ENCODE measurements at regions not wholly inside any gene's neighbourhood (a gene's known extent, or its start where the extent isn't known, plus 50 kb on each side); places are given as distances from the start of the nearest gene placed in this dataset.

DNA sequence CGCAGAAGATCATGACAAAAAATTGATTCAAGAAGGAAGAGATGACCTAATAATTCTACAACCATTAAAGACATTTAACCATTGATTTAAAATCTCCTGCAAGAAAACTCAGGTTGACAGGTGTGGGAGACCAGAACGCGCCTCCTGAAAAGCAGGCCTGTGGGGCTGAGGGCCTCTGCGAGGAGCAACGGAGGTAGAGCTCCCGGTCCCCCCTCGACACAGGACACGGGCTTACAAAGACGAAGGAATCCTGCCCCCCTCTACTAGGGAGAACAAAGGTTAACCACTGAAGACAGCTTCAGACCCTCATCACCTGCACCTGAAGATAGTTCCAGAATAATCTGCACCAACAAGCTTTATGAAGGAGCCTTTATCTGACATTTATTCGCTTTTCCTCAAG lies 55.9 kb upstream of the INPP5A start:
- no peak overlapping the region for H3K4me2 ChIP-seq (ENCODE audit: low read length)
- POLR2A ChIA-PET (ENCODE audit: unreplicated experiment), result no interaction called here

DNA sequence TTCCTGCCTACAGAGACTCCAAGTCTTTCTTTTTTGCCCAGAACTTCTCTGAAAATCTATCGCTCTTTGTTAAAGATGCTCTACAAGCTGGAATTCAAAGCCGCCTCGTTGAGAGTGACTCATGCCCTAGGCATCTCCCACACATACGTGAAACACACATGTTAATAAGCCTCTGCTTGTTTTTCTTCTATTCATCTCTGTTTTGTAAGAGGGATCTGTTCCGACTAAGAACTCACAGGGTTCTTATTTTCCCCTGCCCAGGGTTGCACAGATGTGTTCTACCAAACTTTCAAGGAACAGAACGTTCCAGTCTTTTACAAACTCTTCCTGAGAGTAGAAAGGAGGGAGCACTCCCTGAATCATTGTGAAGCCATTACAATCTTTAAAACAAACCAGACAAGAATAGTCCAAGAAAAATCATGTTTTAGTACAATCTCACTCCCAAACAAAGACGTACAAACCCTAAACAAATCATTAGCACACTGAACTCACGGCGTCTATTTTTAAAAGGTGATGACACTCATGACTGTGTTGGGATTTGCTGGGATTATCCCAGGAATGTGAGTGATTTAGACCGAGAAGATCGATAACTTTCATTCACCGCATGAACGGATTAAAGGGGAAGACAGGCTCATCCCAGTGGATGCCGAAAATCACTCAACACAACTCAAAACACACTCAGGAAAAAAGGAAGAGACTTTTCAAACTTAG lies 55.3 kb upstream of the INPP5A start:
- no peaks in the 10 kb centered on the region for H3K27me3 ChIP-seq (ENCODE audit: low read length)
- CTCF ChIA-PET, result no interaction called here

More for the DNA sequence above, 55.9 kb upstream of the INPP5A start:
- Histone ChIP-seq H3F3A (ENCODE audit: low read length, unreplicated experiment) (no peaks in the 10 kb centered on the region), H4K20me1 (ENCODE audit: low read length) (no peaks in the 10 kb centered on the region), H3K9ac (ENCODE audit: low read length) (no peak overlapping the region), H3K4me1 (ENCODE audit: insufficient read depth, low read length) (no peaks in the 10 kb centered on the region), H3K27me3 (ENCODE audit: low read length) (no peaks in the 10 kb centered on the region), H3K4me3 (ENCODE audit: low read length) (no peak overlapping the region), H3K9me2 (replicated peaks; ENCODE audit: low read length) (no peaks in the 10 kb centered on the region), H3K9me3 (ENCODE audit: low read length) (no peaks in the 10 kb centered on the region), H3K36me3 (ENCODE audit: low read depth, low read length) (no peaks in the 10 kb centered on the region), H3K27ac (ENCODE audit: low read length) (no peak overlapping the region), H2AFZ (ENCODE audit: low read length) (no peak overlapping the region), H3K79me2 (ENCODE audit: low read length) (no peaks in the 10 kb centered on the region)
- DNase-seq, result no peak
- ATAC-seq, result no peak
- BruUV-seq (replicated peaks), result no TSS peak
- TF ChIP-seq EZH2phosphoT487 (IDR thresholded peaks at IDR 0.05; ENCODE audit: borderline replicate concordance, low read length) (no peak), EZH2 (IDR thresholded peaks at IDR 0.05; ENCODE audit: low read length, unreplicated experiment) (no peak)
- TF ChIP-seq, protein P1, sequence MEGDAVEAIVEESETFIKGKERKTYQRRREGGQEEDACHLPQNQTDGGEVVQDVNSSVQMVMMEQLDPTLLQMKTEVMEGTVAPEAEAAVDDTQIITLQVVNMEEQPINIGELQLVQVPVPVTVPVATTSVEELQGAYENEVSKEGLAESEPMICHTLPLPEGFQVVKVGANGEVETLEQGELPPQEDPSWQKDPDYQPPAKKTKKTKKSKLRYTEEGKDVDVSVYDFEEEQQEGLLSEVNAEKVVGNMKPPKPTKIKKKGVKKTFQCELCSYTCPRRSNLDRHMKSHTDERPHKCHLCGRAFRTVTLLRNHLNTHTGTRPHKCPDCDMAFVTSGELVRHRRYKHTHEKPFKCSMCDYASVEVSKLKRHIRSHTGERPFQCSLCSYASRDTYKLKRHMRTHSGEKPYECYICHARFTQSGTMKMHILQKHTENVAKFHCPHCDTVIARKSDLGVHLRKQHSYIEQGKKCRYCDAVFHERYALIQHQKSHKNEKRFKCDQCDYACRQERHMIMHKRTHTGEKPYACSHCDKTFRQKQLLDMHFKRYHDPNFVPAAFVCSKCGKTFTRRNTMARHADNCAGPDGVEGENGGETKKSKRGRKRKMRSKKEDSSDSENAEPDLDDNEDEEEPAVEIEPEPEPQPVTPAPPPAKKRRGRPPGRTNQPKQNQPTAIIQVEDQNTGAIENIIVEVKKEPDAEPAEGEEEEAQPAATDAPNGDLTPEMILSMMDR (conservative IDR thresholded peaks at IDR 0.05; ENCODE audit: low read depth, low read length), result no peak
- CTCF ChIA-PET, result no interaction called here
- intact Hi-C loops (cut with micrococcal nuclease), result no loop called here

DNA sequence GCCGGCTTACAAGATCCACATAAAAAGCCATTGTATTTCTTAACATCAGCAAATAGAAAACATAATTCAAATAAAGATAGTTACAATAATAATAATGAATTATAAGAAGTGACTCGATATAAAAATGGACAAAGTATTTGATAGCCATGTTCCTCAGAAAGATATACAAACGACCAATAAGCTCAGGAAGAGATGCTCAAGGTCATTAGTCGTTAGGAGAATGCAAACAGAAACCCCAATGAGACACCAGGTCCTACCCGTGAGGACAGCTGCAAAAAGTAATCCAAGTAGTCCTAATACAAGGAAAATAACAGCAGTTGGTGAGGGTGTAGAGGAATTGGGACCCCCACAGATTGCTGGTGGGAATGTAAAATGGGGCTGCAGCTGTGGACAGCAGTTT lies 54.2 kb upstream of the INPP5A start:
- Histone ChIP-seq H4K20me1 (ENCODE audit: low read length) (no peaks in the 10 kb centered on the region), H3F3A (ENCODE audit: low read length, unreplicated experiment) (no peaks in the 10 kb centered on the region), H3K4me2 (ENCODE audit: low read length) (no peak overlapping the region), H3K27me3 (ENCODE audit: low read length) (no peaks in the 10 kb centered on the region), H3K4me1 (ENCODE audit: insufficient read depth, low read length) (no peaks in the 10 kb centered on the region), H3K9me2 (replicated peaks; ENCODE audit: low read length) (no peaks in the 10 kb centered on the region), H3K9me3 (ENCODE audit: low read length) (no peaks in the 10 kb centered on the region), H3K4me3 (ENCODE audit: low read length) (no peak overlapping the region), H3K36me3 (ENCODE audit: low read depth, low read length) (no peaks in the 10 kb centered on the region), H2AFZ (ENCODE audit: low read length) (no peak overlapping the region), H3K9ac (ENCODE audit: low read length) (no peak overlapping the region), H3K79me2 (ENCODE audit: low read length) (no peaks in the 10 kb centered on the region), H3K27ac (ENCODE audit: low read length) (no peak overlapping the region)
- ATAC-seq (no peak), DNase-seq (no peak)
- intact Hi-C loops (cut with micrococcal nuclease), result no loop called here
- no TSS peak for BruUV-seq (replicated peaks)
- ChIA-PET POLR2A (ENCODE audit: unreplicated experiment) (no interaction called here), CTCF (no interaction called here)
- TF ChIP-seq EZH2 (IDR thresholded peaks at IDR 0.05; ENCODE audit: low read length, unreplicated experiment) (no peak), EZH2phosphoT487 (IDR thresholded peaks at IDR 0.05; ENCODE audit: borderline replicate concordance, low read length) (no peak)
- TF ChIP-seq, protein P1 (conservative IDR thresholded peaks at IDR 0.05; ENCODE audit: low read depth, low read length), result no peak

More for the DNA sequence above, 55.3 kb upstream of the INPP5A start:
- DNase-seq (peak; percentile 32), ATAC-seq (no peak)
- Histone ChIP-seq H3K4me3 (ENCODE audit: low read length) (no peak overlapping the region), H4K20me1 (ENCODE audit: low read length) (no peaks in the 10 kb centered on the region), H3K4me2 (ENCODE audit: low read length) (no peak overlapping the region), H3K36me3 (ENCODE audit: low read depth, low read length) (no peaks in the 10 kb centered on the region), H3K4me1 (ENCODE audit: insufficient read depth, low read length) (no peaks in the 10 kb centered on the region), H3K9me2 (replicated peaks; ENCODE audit: low read length) (no peaks in the 10 kb centered on the region), H3F3A (ENCODE audit: low read length, unreplicated experiment) (no peaks in the 10 kb centered on the region), H3K79me2 (ENCODE audit: low read length) (no peaks in the 10 kb centered on the region), H3K9ac (ENCODE audit: low read length) (no peak overlapping the region), H2AFZ (ENCODE audit: low read length) (no peak overlapping the region), H3K9me3 (ENCODE audit: low read length) (no peaks in the 10 kb centered on the region), H3K27ac (ENCODE audit: low read length) (no peak overlapping the region)
- TF ChIP-seq, protein P1 (conservative IDR thresholded peaks at IDR 0.05; ENCODE audit: low read depth, low read length), result no peak
- TF ChIP-seq EZH2 (IDR thresholded peaks at IDR 0.05; ENCODE audit: low read length, unreplicated experiment) (no peak), EZH2phosphoT487 (IDR thresholded peaks at IDR 0.05; ENCODE audit: borderline replicate concordance, low read length) (no peak)
- BruUV-seq (replicated peaks), result no TSS peak
- intact Hi-C loops (cut with micrococcal nuclease), result no loop called here
- POLR2A ChIA-PET (ENCODE audit: unreplicated experiment), result no interaction called here
